Liver (tissue), 3 donors: ENCODE measurements at regions not wholly inside any gene's neighbourhood (a gene's known extent, or its start where the extent isn't known, plus 50 kb on each side); places are given as distances from the start of the nearest gene placed in this dataset.

Experiments used
- CTCF ChIP-seq: fragments of 150-350 bp; IDR thresholded peaks from 2 replicates; pipeline ENCODE4 v1.5.1; 2017; ENCODE audit warnings: improper control_type of control experiment, low read depth, low read length; ENCODE audit not compliant: missing input control
- EGR1 ChIP-seq, 2 donors: IDR thresholded peaks; 2 replicates each; pipeline ENCODE4 v1.6.1; 2016 to 2018; ENCODE audit warnings: antibody characterized with exemption in 2 of 2, low read depth in 2 of 2
- FOXA1 ChIP-seq: IDR thresholded peaks from 2 replicates; pipeline ENCODE4 v1.6.1; 2016; ENCODE audit warnings: antibody characterized with exemption
- GABPA ChIP-seq, 2 donors: IDR thresholded peaks in 1 of 2; conservative IDR thresholded peaks in 1 of 2; 2 replicates each; pipeline ENCODE4 v1.6.1; 2016; ENCODE audit warnings: antibody characterized with exemption in 2 of 2, mild to moderate bottlenecking in 1 of 2, moderate library complexity in 1 of 2
- JUND ChIP-seq, 2 donors: IDR thresholded peaks; 2 replicates each; pipeline ENCODE4 v1.6.1; 2016; ENCODE audit warnings: antibody characterized with exemption in 2 of 2
- REST ChIP-seq: IDR thresholded peaks from 2 replicates; pipeline ENCODE4 v1.6.1; 2016; ENCODE audit warnings: antibody characterized with exemption, mild to moderate bottlenecking
- TAF1 ChIP-seq: conservative IDR thresholded peaks from 2 replicates; pipeline ENCODE4 v1.6.1; 2016; ENCODE audit warnings: antibody characterized with exemption, mild to moderate bottlenecking
- YY1 ChIP-seq: IDR thresholded peaks from 2 replicates; pipeline ENCODE4 v1.6.1; 2016; ENCODE audit warnings: antibody characterized with exemption, mild to moderate bottlenecking
- ZBTB33 ChIP-seq: IDR thresholded peaks from 2 replicates; pipeline ENCODE4 v1.6.1; 2016; ENCODE audit warnings: antibody characterized with exemption
- TF ChIP-seq, protein P1 (sequence below): IDR thresholded peaks from 2 replicates; pipeline ENCODE4 v1.6.1; 2016; ENCODE audit warnings: antibody characterized with exemption
- donor health status: healthy.
- donor health status: healthy.

DNA sequence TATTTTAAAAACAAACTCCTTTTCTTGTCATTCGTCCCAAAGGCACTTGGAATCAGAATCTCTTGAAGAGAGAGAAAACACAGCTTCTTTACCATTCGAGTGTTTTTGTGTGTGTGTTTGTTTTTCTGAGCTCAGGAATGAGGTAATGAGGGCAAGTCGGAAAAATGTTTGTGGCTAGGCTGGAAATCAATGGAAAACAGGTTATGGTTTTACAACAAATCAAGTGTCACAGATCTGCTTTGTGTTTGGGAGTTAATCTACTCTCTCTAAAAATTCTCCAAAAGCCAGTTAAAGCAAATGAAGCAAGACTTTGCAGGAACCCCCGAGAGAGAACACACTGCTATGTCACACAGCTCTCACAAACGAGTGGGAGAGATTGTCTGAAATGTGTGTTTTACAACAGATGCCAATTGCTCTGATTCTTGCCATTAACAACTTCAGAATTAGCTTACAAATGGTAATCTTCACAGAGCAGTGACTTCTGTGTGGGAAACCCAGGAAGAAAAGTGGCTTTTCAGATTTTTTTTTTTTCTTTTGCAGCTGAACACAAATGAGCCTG lies 264.1 kb downstream of the CBLL2 start:
- TF ChIP-seq FOXA1 = no peak
- TF ChIP-seq, protein P1, sequence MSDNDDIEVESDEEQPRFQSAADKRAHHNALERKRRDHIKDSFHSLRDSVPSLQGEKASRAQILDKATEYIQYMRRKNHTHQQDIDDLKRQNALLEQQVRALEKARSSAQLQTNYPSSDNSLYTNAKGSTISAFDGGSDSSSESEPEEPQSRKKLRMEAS = no peak
- no peak for TF ChIP-seq CTCF
- no peak for TF ChIP-seq GABPA (IDR thresholded peaks at IDR 0.05 in 1 of 2, conservative IDR thresholded peaks at IDR 0.05 in 1 of 2)
- TF ChIP-seq JUND (IDR thresholded peaks at IDR 0.05) = no peak
- TF ChIP-seq YY1 = no peak
- TF ChIP-seq REST = no peak
- no peak for TF ChIP-seq EGR1 (IDR thresholded peaks at IDR 0.05; ENCODE audit: low read depth in 2 of 2)
- no peak for TF ChIP-seq TAF1
- TF ChIP-seq ZBTB33 = no peak
